ENCODE measurements at regions not wholly inside any gene's neighbourhood (a gene's known extent, or its start where the extent isn't known, plus 50 kb on each side); places are given as distances from the start of the nearest gene placed in this dataset.

DNA sequence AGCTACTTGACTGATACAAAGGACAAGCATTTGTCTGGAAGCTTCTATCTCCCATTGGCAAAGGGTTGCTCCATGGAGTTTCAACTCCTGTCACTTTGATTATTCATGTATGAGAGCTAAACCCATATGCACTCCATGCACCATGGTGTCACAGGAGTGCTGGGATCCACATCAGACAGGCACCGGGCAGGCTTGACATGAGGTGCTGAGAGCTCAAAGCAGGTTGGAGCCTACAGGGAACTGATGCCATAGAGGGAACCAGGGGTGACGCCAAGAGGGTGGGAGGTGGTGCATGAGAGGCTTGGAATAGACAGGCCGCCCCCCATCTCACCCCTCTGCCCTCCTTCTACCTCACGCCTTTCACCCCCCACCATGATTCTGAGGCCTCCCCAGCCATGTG, 199.8 kb upstream of the CCDC68 start:
- H3K4me2 ChIP-seq (ENCODE audit: low read length) = no peak overlapping the region
- no peak overlapping the region for H3K9ac ChIP-seq (ENCODE audit: low read length)
- H3K9me3 ChIP-seq (ENCODE audit: control insufficient read depth in 1 of 2, insufficient read depth in 1 of 2, low read depth in 1 of 2, low read length in 2 of 2) = no peaks in the 10 kb centered on the region
- ChIA-PET CTCF (no interaction called here), RAD21 (ENCODE audit: low non-redundant PET in 1 of 2, low total read pairs in 2 of 2, uncharacterized antibody in 2 of 2, unreplicated experiment in 2 of 2) (no interaction called here), POLR2A (no interaction called here)
- no peaks in the 10 kb centered on the region for H3K4me1 ChIP-seq (ENCODE audit: control insufficient read depth in 1 of 2, insufficient read depth in 2 of 2, low read length in 2 of 2)
- no TSS peak for BruUV-seq (replicated peaks)
- H3K79me2 ChIP-seq (ENCODE audit: insufficient read depth, low read length) = no peaks in the 10 kb centered on the region
- ATAC-seq (no peak), DNase-seq (ENCODE audit: low read depth, low spot score) (no peak)
- no peak overlapping the region for H3K4me3 ChIP-seq (replicated peaks in 1 of 2; ENCODE audit: low read depth in 1 of 2, low read length in 2 of 2)
- no peak overlapping the region for H3K27ac ChIP-seq (ENCODE audit: low read depth, low read length)
- 0 out of 2 replicates have a peak, but pooled peaks cover 5% of the 10 kb centered on the region for H3K27me3 ChIP-seq (ENCODE audit: insufficient read depth, low read length)
- TF ChIP-seq RAD21 (IDR thresholded peaks at IDR 0.05; ENCODE audit: low read depth) (no peak), SIN3A (IDR thresholded peaks at IDR 0.05; ENCODE audit: low read depth) (no peak), FOSL1 (IDR thresholded peaks at IDR 0.05; ENCODE audit: low read depth) (no peak), ZNF274 (IDR thresholded peaks at IDR 0.05; ENCODE audit: low read depth, low read length) (no peak), EZH2 (IDR thresholded peaks at IDR 0.05) (no peak)
- intact Hi-C loops (cut with micrococcal nuclease) = no loop called here
- no peaks in the 10 kb centered on the region for H3K9me2 ChIP-seq (ENCODE audit: insufficient read depth)
- H2AFZ ChIP-seq (ENCODE audit: low read depth, low read length, poor library complexity, severe bottlenecking) = no peak overlapping the region
- H3K36me3 ChIP-seq (ENCODE audit: control insufficient read depth in 1 of 2, insufficient read depth in 2 of 2, low read length in 2 of 2) = no peaks in the 10 kb centered on the region
- H4K20me1 ChIP-seq (ENCODE audit: insufficient read depth) = no peaks in the 10 kb centered on the region

DNA sequence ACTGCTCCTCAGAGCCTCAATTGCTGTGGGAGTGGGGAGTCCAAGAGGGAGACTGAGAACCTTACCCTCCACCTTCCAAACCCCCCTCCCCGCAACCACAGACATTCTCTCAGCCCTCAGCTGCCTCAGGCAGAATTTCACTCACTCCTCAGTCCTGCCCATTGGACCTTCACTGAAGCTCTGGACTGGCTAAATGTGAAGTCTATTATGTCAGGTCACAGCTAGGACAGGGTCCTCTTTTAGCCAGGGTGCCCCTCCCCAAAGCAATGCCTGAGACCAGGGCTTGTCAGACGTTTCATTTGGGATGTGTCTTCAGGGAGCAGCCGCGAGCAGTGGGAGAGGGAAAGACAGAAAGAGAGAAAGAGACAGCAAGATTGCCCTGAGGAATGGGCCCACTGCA, 199.3 kb upstream of the CCDC68 start:
- ChIA-PET CTCF (no interaction called here), POLR2A (no interaction called here), RAD21 (ENCODE audit: low non-redundant PET in 1 of 2, low total read pairs in 2 of 2, uncharacterized antibody in 2 of 2, unreplicated experiment in 2 of 2) (no interaction called here)
- no peak overlapping the region for H3K9ac ChIP-seq (ENCODE audit: low read length)
- intact Hi-C loops (cut with micrococcal nuclease) = no loop called here
- no peaks in the 10 kb centered on the region for H3K79me2 ChIP-seq (ENCODE audit: insufficient read depth, low read length)
- ATAC-seq (no peak), DNase-seq (ENCODE audit: low read depth, low spot score) (no peak)
- TF ChIP-seq, protein P1, sequence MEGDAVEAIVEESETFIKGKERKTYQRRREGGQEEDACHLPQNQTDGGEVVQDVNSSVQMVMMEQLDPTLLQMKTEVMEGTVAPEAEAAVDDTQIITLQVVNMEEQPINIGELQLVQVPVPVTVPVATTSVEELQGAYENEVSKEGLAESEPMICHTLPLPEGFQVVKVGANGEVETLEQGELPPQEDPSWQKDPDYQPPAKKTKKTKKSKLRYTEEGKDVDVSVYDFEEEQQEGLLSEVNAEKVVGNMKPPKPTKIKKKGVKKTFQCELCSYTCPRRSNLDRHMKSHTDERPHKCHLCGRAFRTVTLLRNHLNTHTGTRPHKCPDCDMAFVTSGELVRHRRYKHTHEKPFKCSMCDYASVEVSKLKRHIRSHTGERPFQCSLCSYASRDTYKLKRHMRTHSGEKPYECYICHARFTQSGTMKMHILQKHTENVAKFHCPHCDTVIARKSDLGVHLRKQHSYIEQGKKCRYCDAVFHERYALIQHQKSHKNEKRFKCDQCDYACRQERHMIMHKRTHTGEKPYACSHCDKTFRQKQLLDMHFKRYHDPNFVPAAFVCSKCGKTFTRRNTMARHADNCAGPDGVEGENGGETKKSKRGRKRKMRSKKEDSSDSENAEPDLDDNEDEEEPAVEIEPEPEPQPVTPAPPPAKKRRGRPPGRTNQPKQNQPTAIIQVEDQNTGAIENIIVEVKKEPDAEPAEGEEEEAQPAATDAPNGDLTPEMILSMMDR (IDR thresholded peaks at IDR 0.05 in 2 of 3, conservative IDR thresholded peaks at IDR 0.05 in 1 of 3; ENCODE audit: borderline replicate concordance in 1 of 3, insufficient read depth in 1 of 3, low read depth in 2 of 3, low read length in 2 of 3) = no peak
- TF ChIP-seq POLR2AphosphoS5 (IDR thresholded peaks at IDR 0.05; ENCODE audit: low read depth, low read length) (no peak), FOSL1 (IDR thresholded peaks at IDR 0.05; ENCODE audit: low read depth) (no peak), EGR1 (IDR thresholded peaks at IDR 0.05; ENCODE audit: low read depth) (no peak), ZFX (IDR thresholded peaks at IDR 0.05) (no peak), EZH2 (IDR thresholded peaks at IDR 0.05) (no peak)
- TF ChIP-seq, protein P2, sequence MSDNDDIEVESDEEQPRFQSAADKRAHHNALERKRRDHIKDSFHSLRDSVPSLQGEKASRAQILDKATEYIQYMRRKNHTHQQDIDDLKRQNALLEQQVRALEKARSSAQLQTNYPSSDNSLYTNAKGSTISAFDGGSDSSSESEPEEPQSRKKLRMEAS (IDR thresholded peaks at IDR 0.05) = no peak
- TF ChIP-seq, protein P3, sequence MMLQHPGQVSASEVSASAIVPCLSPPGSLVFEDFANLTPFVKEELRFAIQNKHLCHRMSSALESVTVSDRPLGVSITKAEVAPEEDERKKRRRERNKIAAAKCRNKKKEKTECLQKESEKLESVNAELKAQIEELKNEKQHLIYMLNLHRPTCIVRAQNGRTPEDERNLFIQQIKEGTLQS (IDR thresholded peaks at IDR 0.05) = no peak
- H3K9me3 ChIP-seq (ENCODE audit: control insufficient read depth in 1 of 2, insufficient read depth in 1 of 2, low read depth in 1 of 2, low read length in 2 of 2) = no peaks in the 10 kb centered on the region
- no peak overlapping the region for H2AFZ ChIP-seq (ENCODE audit: low read depth, low read length, poor library complexity, severe bottlenecking)
- H3K4me2 ChIP-seq (ENCODE audit: low read length) = no peak overlapping the region
- no peaks in the 10 kb centered on the region for H3K4me1 ChIP-seq (ENCODE audit: control insufficient read depth in 1 of 2, insufficient read depth in 2 of 2, low read length in 2 of 2)
- no peaks in the 10 kb centered on the region for H4K20me1 ChIP-seq (ENCODE audit: insufficient read depth)
- 0 out of 2 replicates have a peak, but pooled peaks cover 8% of the 10 kb centered on the region for H3K27me3 ChIP-seq (ENCODE audit: insufficient read depth, low read length)
- no peak overlapping the region for H3K27ac ChIP-seq (ENCODE audit: low read depth, low read length)
- H3K9me2 ChIP-seq (ENCODE audit: insufficient read depth) = no peaks in the 10 kb centered on the region
- H3K36me3 ChIP-seq (ENCODE audit: control insufficient read depth in 1 of 2, insufficient read depth in 2 of 2, low read length in 2 of 2) = no peaks in the 10 kb centered on the region
- H3K4me3 ChIP-seq (replicated peaks in 1 of 2; ENCODE audit: low read depth in 1 of 2, low read length in 2 of 2) = no peak overlapping the region
- BruUV-seq (replicated peaks) = no TSS peak

Data from HCT116 (cell line).